ENCODE measurements at regions not wholly inside any gene's neighbourhood (a gene's known extent, or its start where the extent isn't known, plus 50 kb on each side); places are given as distances from the start of the nearest gene placed in this dataset.

- Histone ChIP-seq H2AFZ (ENCODE audit: control insufficient read depth, low read length) (no peak overlapping the region), H3K79me2 (ENCODE audit: control insufficient read depth, insufficient read depth, low read length) (no peaks in the 10 kb centered on the region), H3K36me3 (ENCODE audit: control insufficient read depth in 2 of 2, extremely low read depth in 1 of 2, insufficient read depth in 2 of 2, low read length in 2 of 2) (no peaks in the 10 kb centered on the region), H3K27me3 (ENCODE audit: control insufficient read depth, extremely low read depth, insufficient read depth, low read length) (no peaks in the 10 kb centered on the region), H4K20me1 (ENCODE audit: control insufficient read depth, extremely low read depth, insufficient read depth, low read length) (no peaks in the 10 kb centered on the region), H3K4me1 (ENCODE audit: control insufficient read depth, extremely low read depth, insufficient read depth, low read length) (no peaks in the 10 kb centered on the region), H3K9me3 (ENCODE audit: control insufficient read depth, low read depth, low read length) (no peaks in the 10 kb centered on the region), H3K4me2 (ENCODE audit: control insufficient read depth, extremely low read depth, insufficient read depth, low read depth, low read length) (no peak overlapping the region), H3K9me1 (ENCODE audit: control insufficient read depth, extremely low read depth, insufficient read depth, low read length) (no peaks in the 10 kb centered on the region), H3K27ac (ENCODE audit: control insufficient read depth, insufficient read depth, low read length) (no peak overlapping the region), H3K4me3 (ENCODE audit: control insufficient read depth in 2 of 3, extremely low read depth in 1 of 3, insufficient read depth in 2 of 3, low read depth in 1 of 3, low read length in 3 of 3) (no peak overlapping the region), H3K9ac (ENCODE audit: control insufficient read depth, extremely low read depth, insufficient read depth, low read length) (no peak overlapping the region)
- FAIRE-seq = no peak
- dilution Hi-C loops (cut with MboI; ENCODE audit: extremely low pct_ligation_motif_present, low sequenced_read_pairs) = no loop called here
- TF ChIP-seq CTCF (optimal IDR thresholded peaks at IDR 0.05 in 1 of 3, IDR thresholded peaks at IDR 0.05 in 1 of 3, conservative IDR thresholded peaks at IDR 0.05 in 1 of 3; ENCODE audit: extremely low read depth in 1 of 3, insufficient read depth in 2 of 3, low read length in 3 of 3) = no peak
- no peak for TF ChIP-seq EZH2 (IDR thresholded peaks at IDR 0.05; ENCODE audit: low read length)
- no peak for DNase-seq (ENCODE audit: low read depth, low spot score)
Measured at GRCh38 chr9:7533376-7534090, 266.0 kb downstream of the DMAC1 start.

- TF ChIP-seq CTCF (optimal IDR thresholded peaks at IDR 0.05 in 1 of 3, IDR thresholded peaks at IDR 0.05 in 1 of 3, conservative IDR thresholded peaks at IDR 0.05 in 1 of 3; ENCODE audit: extremely low read depth in 1 of 3, insufficient read depth in 2 of 3, low read length in 3 of 3) = no peak
- TF ChIP-seq EZH2 (IDR thresholded peaks at IDR 0.05; ENCODE audit: low read length) = no peak
- Histone ChIP-seq H3K9me1 (ENCODE audit: control insufficient read depth, extremely low read depth, insufficient read depth, low read length) (no peaks in the 10 kb centered on the region), H3K9me3 (ENCODE audit: control insufficient read depth, low read depth, low read length) (no peaks in the 10 kb centered on the region), H3K4me3 (ENCODE audit: control insufficient read depth in 2 of 3, extremely low read depth in 1 of 3, insufficient read depth in 2 of 3, low read depth in 1 of 3, low read length in 3 of 3) (no peak overlapping the region), H3K4me2 (ENCODE audit: control insufficient read depth, extremely low read depth, insufficient read depth, low read depth, low read length) (no peak overlapping the region), H3K4me1 (ENCODE audit: control insufficient read depth, extremely low read depth, insufficient read depth, low read length) (no peaks in the 10 kb centered on the region), H3K36me3 (ENCODE audit: control insufficient read depth in 2 of 2, extremely low read depth in 1 of 2, insufficient read depth in 2 of 2, low read length in 2 of 2) (no peaks in the 10 kb centered on the region), H2AFZ (ENCODE audit: control insufficient read depth, low read length) (no peak overlapping the region), H3K9ac (ENCODE audit: control insufficient read depth, extremely low read depth, insufficient read depth, low read length) (no peak overlapping the region), H3K27me3 (ENCODE audit: control insufficient read depth, extremely low read depth, insufficient read depth, low read length) (no peaks in the 10 kb centered on the region), H4K20me1 (ENCODE audit: control insufficient read depth, extremely low read depth, insufficient read depth, low read length) (no peaks in the 10 kb centered on the region), H3K27ac (ENCODE audit: control insufficient read depth, insufficient read depth, low read length) (no peak overlapping the region), H3K79me2 (ENCODE audit: control insufficient read depth, insufficient read depth, low read length) (no peaks in the 10 kb centered on the region)
- no peak for DNase-seq (ENCODE audit: low read depth, low spot score)
- no peak for FAIRE-seq
- dilution Hi-C loops (cut with MboI; ENCODE audit: extremely low pct_ligation_motif_present, low sequenced_read_pairs) = no loop called here
Measured at GRCh38 chr9:7523426-7524043, 276.0 kb downstream of the DMAC1 start.

Data from keratinocyte (primary cell).